Left ventricle myocardium inferior (tissue), 1 donor: ENCODE measurements at regions not wholly inside any gene's neighbourhood (a gene's known extent, or its start where the extent isn't known, plus 50 kb on each side); places are given as distances from the start of the nearest gene placed in this dataset.

Experiments used
- DNase-seq: peaks from one replicate; pipeline ENCODE4 v3.0.0-alpha.2; 2020
- H3K27ac ChIP-seq: fragments of 200-600 bp; replicated peaks from 2 replicates; pipeline ENCODE4 v1.8.0; 2021
- H3K27me3 ChIP-seq: fragments of 200-600 bp; 2 replicates; pipeline ENCODE4 v1.8.0; 2021; ENCODE audit warnings: low read depth
- H3K36me3 ChIP-seq: fragments of 200-600 bp; 2 replicates; pipeline ENCODE4 v1.8.0; 2021
- H3K4me1 ChIP-seq: fragments of 200-600 bp; 2 replicates; pipeline ENCODE4 v1.8.0; 2021
- H3K4me3 ChIP-seq: fragments of 200-600 bp; 2 replicates; pipeline ENCODE4 v1.8.0; 2021; ENCODE audit warnings: mild to moderate bottlenecking, moderate library complexity
- H3K9me3 ChIP-seq: fragments of 200-600 bp; replicated peaks from 2 replicates; pipeline ENCODE4 v1.8.0; 2021
- intact Hi-C: fragments of 100-400 bp; cut with micrococcal nuclease; formaldehyde crosslinking; loops from one replicate; pipeline ENCODE4 v1.11.0; 2022
- TF ChIP-seq, protein P1 (sequence below): fragments of 200-600 bp; IDR thresholded peaks from 2 replicates; pipeline ENCODE4 v1.8.0; 2021; ENCODE audit warnings: antibody characterized with exemption, mild to moderate bottlenecking, borderline replicate concordance
- donor health status: DM: no; HTN: yes; CAD: no; lungs with severe emphysema.

DNA sequence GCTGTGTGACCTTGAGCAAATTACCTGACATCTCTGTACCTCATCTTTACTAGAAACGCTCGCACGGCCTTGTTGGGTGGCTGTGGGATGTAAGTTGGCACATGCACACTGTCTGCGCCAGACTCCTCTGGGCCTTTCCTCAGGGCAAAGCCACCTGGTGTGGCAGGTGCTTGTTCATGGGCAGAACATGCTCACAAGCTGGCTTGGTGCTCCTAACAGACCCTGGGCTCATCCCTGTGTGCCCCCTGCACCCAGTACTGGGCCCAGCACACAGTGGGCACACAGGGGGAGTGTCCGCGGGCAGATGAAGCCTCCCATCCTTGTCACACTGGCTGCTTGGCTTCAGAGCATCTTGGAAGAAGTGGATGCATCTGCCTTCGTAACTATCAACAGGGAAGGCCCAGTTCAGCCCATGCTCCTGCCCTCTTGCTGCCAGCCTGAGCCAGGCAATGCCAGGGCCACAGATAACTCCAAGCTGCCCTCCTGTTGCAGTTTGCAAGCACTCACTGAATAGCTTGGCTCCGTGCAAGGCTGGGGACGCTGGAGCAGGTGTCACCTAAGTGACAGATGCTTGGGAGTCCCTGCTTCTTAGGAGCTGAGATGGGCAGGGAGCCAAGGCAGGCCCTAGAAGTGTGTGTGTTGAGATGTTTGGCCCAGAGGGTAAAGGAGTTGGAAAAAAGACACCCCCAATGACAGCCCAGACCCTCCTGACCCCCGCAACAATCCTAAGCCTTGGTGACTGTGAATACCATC lies 123.9 kb downstream of the TUBA3C start:
- TF ChIP-seq, protein P1, sequence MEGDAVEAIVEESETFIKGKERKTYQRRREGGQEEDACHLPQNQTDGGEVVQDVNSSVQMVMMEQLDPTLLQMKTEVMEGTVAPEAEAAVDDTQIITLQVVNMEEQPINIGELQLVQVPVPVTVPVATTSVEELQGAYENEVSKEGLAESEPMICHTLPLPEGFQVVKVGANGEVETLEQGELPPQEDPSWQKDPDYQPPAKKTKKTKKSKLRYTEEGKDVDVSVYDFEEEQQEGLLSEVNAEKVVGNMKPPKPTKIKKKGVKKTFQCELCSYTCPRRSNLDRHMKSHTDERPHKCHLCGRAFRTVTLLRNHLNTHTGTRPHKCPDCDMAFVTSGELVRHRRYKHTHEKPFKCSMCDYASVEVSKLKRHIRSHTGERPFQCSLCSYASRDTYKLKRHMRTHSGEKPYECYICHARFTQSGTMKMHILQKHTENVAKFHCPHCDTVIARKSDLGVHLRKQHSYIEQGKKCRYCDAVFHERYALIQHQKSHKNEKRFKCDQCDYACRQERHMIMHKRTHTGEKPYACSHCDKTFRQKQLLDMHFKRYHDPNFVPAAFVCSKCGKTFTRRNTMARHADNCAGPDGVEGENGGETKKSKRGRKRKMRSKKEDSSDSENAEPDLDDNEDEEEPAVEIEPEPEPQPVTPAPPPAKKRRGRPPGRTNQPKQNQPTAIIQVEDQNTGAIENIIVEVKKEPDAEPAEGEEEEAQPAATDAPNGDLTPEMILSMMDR: no peak
- intact Hi-C loops: no loop called here
- Histone ChIP-seq H3K4me3 (no peak overlapping the region), H3K4me1 (no peaks in the 10 kb centered on the region), H3K27me3 (peaks cover 13% of the 10 kb centered on the region), H3K36me3 (no peaks in the 10 kb centered on the region), H3K9me3 (peaks cover 5% of the 10 kb centered on the region), H3K27ac (no peak overlapping the region)
- no peak for DNase-seq

DNA sequence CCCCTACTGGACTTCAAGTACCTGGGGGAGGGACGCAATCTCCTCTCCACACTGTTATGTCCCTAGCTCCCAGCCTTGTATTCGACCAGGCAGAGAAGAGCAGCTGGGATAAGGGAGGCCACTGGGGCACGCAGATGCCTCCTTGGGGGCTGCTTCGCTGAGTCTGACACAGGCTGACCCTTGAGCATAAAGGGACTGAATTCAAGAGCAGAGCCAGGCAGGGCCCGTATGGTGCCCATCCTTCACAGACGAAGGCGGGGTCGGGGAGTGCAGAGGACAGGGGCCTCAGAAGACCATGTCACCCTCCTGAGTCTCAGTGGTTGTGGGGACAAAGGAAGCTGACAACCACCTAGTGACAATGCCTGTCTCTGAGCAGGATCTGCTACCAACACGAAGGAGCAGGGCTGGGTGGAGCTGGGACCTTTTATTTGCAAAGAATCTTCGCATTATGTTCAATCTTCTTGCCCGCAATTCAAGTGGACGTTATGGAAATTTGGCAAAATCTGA lies 124.6 kb downstream of the TUBA3C start:
- Histone ChIP-seq H3K4me1 (no peaks in the 10 kb centered on the region), H3K9me3 (peaks cover 4% of the 10 kb centered on the region), H3K27me3 (peaks cover 13% of the 10 kb centered on the region), H3K27ac (no peak overlapping the region), H3K4me3 (no peak overlapping the region), H3K36me3 (no peaks in the 10 kb centered on the region)
- TF ChIP-seq, protein P1: no peak
- no peak for DNase-seq
- intact Hi-C loops: no loop called here

DNA sequence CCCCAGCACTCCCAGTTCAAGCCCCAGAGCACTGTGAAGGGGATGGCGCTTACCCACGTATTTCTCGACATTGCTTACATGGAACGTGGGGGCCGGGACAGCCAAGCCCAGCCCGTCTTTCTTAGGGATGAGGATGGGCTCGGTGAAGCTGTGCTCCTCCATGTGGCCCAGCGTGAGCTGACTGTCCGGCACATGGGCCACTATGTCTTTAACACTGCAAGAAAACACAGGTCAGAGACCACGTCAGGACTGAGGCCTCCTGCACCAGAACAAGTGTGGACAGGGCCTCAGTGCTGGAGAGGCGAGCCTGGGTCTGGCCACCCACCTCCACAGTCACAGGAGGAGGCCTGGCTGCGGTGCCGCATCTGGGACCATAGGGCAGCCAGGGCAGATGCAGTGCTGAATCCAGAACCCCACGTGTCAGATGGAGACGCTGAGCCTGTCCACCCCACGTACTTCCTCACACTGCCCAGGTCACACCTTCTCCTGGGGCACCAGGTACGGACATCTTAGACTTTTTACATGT lies 125.2 kb downstream of the TUBA3C start:
- peaks cover 8% of the 10 kb centered on the region for H3K27me3 ChIP-seq
- H3K4me3 ChIP-seq: no peak overlapping the region
- no peak for DNase-seq
- no peaks in the 10 kb centered on the region for H3K4me1 ChIP-seq
- H3K9me3 ChIP-seq: peaks cover 4% of the 10 kb centered on the region
- intact Hi-C loops: no loop called here
- TF ChIP-seq, protein P1: no peak
- H3K36me3 ChIP-seq: no peaks in the 10 kb centered on the region
- H3K27ac ChIP-seq: no peak overlapping the region

DNA sequence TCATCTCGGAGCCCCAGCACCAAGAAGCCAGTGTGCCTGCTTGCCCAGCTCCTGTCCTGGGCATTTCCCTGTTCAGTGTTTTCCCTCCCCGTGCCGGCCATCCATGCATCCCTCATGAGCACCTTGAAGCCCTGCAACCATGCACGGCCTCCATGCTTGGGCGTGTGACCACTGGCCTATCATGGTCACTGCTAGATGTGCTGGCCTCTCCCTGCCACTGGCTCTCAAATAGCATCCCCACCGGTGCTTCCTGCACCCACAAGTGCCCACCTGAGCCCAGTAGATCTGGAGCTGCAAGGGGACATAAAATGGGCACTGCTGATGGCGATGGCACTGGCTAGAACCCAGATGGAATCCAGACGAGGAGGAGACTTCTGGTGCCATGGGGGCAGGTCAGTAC lies 126.0 kb downstream of the TUBA3C start:
- peaks cover 4% of the 10 kb centered on the region for H3K9me3 ChIP-seq
- H3K36me3 ChIP-seq: no peaks in the 10 kb centered on the region
- no peaks in the 10 kb centered on the region for H3K4me1 ChIP-seq
- TF ChIP-seq, protein P1: no peak
- peaks cover under 1% of the 10 kb centered on the region for H3K27me3 ChIP-seq
- intact Hi-C loops: no loop called here
- DNase-seq: no peak
- no peak overlapping the region for H3K4me3 ChIP-seq
- no peak overlapping the region for H3K27ac ChIP-seq

DNA sequence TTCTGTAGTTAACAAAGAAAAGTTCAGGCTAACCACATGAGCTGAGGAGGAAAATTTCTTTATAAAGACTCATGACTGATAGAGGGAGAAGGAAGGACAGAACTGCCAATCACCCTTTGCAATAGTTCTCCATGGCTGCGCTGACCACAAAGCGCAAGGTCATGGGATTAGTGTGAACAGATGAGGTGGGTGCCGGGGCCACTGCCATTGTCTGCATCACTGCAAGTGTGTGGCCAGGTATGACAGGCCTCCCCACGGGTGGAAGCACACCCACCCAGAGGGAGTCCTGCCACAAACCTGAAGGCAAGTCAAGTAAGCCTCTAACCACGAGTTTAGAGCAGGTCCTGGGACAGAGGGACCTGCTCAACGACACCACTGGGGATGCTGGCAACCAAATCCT lies 128.1 kb downstream of the TUBA3C start:
- Histone ChIP-seq H3K27ac (no peak overlapping the region), H3K9me3 (peaks cover 4% of the 10 kb centered on the region), H3K27me3 (peaks cover 6% of the 10 kb centered on the region), H3K4me1 (no peaks in the 10 kb centered on the region), H3K4me3 (no peak overlapping the region), H3K36me3 (no peaks in the 10 kb centered on the region)
- TF ChIP-seq, protein P1: no peak
- intact Hi-C loops: no loop called here
- no peak for DNase-seq
